ENCODE measurements at regions not wholly inside any gene's neighbourhood (a gene's known extent, or its start where the extent isn't known, plus 50 kb on each side); places are given as distances from the start of the nearest gene placed in this dataset.

- TF ChIP-seq CTCF (IDR thresholded peaks at IDR 0.05) (no peak), EP300 (IDR thresholded peaks at IDR 0.05) (no peak), CHD4 (IDR thresholded peaks at IDR 0.05; ENCODE audit: borderline replicate concordance) (no peak), REST (IDR thresholded peaks at IDR 0.05) (no peak), E2F6 (IDR thresholded peaks at IDR 0.05; ENCODE audit: borderline replicate concordance, low read depth) (no peak), RAD21 (conservative IDR thresholded peaks at IDR 0.05 in 1 of 2, IDR thresholded peaks at IDR 0.05 in 1 of 2) (no peak), POLR2A (IDR thresholded peaks at IDR 0.05; ENCODE audit: low read length) (no peak), HDAC2 (IDR thresholded peaks at IDR 0.05) (no peak), MAX (IDR thresholded peaks at IDR 0.05) (no peak), JUNB (IDR thresholded peaks at IDR 0.05) (no peak), EHMT2 (IDR thresholded peaks at IDR 0.05; ENCODE audit: low read depth) (no peak), ESRRA (IDR thresholded peaks at IDR 0.05; ENCODE audit: borderline replicate concordance, low read length) (no peak), CHD2 (IDR thresholded peaks at IDR 0.05; ENCODE audit: low read length, partially characterized antibody) (no peak)
Observed at GRCh38 chr4:189341881-189342280, 598.8 kb upstream of the FRG1 start.

Measured in A549 (cell line).